PC-9 (cell line): ENCODE measurements at regions not wholly inside any gene's neighbourhood (a gene's known extent, or its start where the extent isn't known, plus 50 kb on each side); places are given as distances from the start of the nearest gene placed in this dataset.
"Not testable (repeated sequence)": the region's sequence is repeated elsewhere in the genome, so short reads cannot be mapped to it uniquely, and the experiment has no call there.

ENCODE experiments used
- BruUV-seq: library from RNA; stranded (reverse); fragments of 400-500 nt; replicated peaks from 2 replicates; lab custom pipeline; 2021; lab: Mats Ljungman, UMichigan
- CTCF ChIA-PET: fragments of 300-600 bp; sonication (Branson Sonifier 250); formaldehyde crosslinking; loops from one replicate; lab custom pipeline; 2022; ENCODE audit warnings: antibody characterized with exemption; lab: Charles Lee
- POLR2A ChIA-PET: fragments of 300-600 bp; sonication (Branson Sonifier 250); formaldehyde crosslinking; loops from one replicate; lab custom pipeline; 2022; ENCODE audit warnings: antibody characterized with exemption; ENCODE audit not compliant: unreplicated experiment; lab: Charles Lee
- DNase-seq, 2 experiments: peaks; one replicate each; pipeline versions ENCODE4 v3.0.0 to v3.0.0-alpha.2; 2015 to 2022; ENCODE audit warnings: mixed read lengths in 1 of 2
- H2AFZ ChIP-seq: fragments of 200-600 bp; sonication (generic); 2 replicates; pipeline ENCODE4 v1.8.1; 2017; ENCODE audit warnings: antibody characterized with exemption
- H3F3A ChIP-seq: fragments of 200-600 bp; sonication (generic); 2 replicates; pipeline ENCODE4 v1.8.1; 2017; ENCODE audit warnings: antibody characterized with exemption, mild to moderate bottlenecking, low read depth; ENCODE audit not compliant: insufficient read depth
- H3K27ac ChIP-seq: fragments of 200-600 bp; sonication (generic); 2 replicates; pipeline ENCODE4 v1.6.1; 2016; ENCODE audit warnings: mixed run types
- H3K27me3 ChIP-seq: fragments of 200-600 bp; sonication (generic); 2 replicates; pipeline ENCODE4 v1.6.1; 2016; ENCODE audit warnings: low read depth, mixed run types; ENCODE audit not compliant: insufficient read depth
- H3K36me3 ChIP-seq: fragments of 200-600 bp; sonication (generic); 2 replicates; pipeline ENCODE4 v1.6.1; 2016; ENCODE audit warnings: low read depth, mixed run types
- H3K4me1 ChIP-seq: fragments of 200-600 bp; sonication (generic); replicated peaks from 2 replicates; pipeline ENCODE4 v1.6.1; 2016; ENCODE audit warnings: mixed run types; ENCODE audit not compliant: insufficient read depth
- H3K4me2 ChIP-seq: fragments of 200-600 bp; sonication (generic); 2 replicates; pipeline ENCODE4 v1.6.1; 2017; ENCODE audit warnings: mixed run types
- H3K4me3 ChIP-seq: fragments of 200-600 bp; sonication (generic); 2 replicates; pipeline ENCODE4 v1.6.1; 2016; ENCODE audit warnings: mixed run types
- H3K79me2 ChIP-seq: fragments of 200-600 bp; sonication (generic); 2 replicates; pipeline ENCODE4 v1.6.1; 2017; ENCODE audit warnings: low read depth, mixed run types
- H3K9me2 ChIP-seq: fragments of 200-600 bp; sonication (generic); 2 replicates; pipeline ENCODE4 v1.8.1; 2017; ENCODE audit warnings: mild to moderate bottlenecking; ENCODE audit not compliant: insufficient read depth
- H3K9me3 ChIP-seq: fragments of 200-600 bp; sonication (generic); 2 replicates; pipeline ENCODE4 v1.8.1; 2016; ENCODE audit warnings: low read depth; ENCODE audit not compliant: insufficient read depth
- H4K20me1 ChIP-seq: fragments of 200-600 bp; sonication (generic); 2 replicates; pipeline ENCODE4 v1.8.1; 2017; ENCODE audit not compliant: insufficient read depth
- CTCF ChIP-seq: fragments of 200-600 bp; sonication (generic); conservative IDR thresholded peaks from 2 replicates; pipeline ENCODE4 v1.6.1; 2017; ENCODE audit warnings: mixed run types, antibody characterized with exemption, mild to moderate bottlenecking, moderate library complexity
- EZH2 ChIP-seq: fragments of 200-600 bp; sonication (generic); IDR thresholded peaks from 2 replicates; pipeline ENCODE4 v1.8.0; 2017; ENCODE audit warnings: antibody characterized with exemption, low read depth
- intact Hi-C: fragments of 100-400 bp; cut with micrococcal nuclease; formaldehyde crosslinking; loops from one replicate; pipeline ENCODE4 v1.10.0; 2022; ENCODE audit not compliant: unreplicated experiment

GRCh38 chr17:64732336-64733006 lies 70.4 kb upstream of the SMURF2 start:
- no peak for TF ChIP-seq CTCF
- no peak for TF ChIP-seq EZH2
- CTCF ChIA-PET = no interaction called here
- no peak overlapping the region for H3K4me2 ChIP-seq

GRCh38 chr17:64730023-64730422 lies 67.9 kb upstream of the SMURF2 start:
- POLR2A ChIA-PET, H3K27ac ChIP-seq, H3K4me3 ChIP-seq, H2AFZ ChIP-seq, H3K27me3 ChIP-seq, H3K9me3 ChIP-seq, H3K4me2 ChIP-seq, intact Hi-C loops, H4K20me1 ChIP-seq, CTCF ChIA-PET, H3K36me3 ChIP-seq, H3K79me2 ChIP-seq, H3F3A ChIP-seq, H3K9me2 ChIP-seq, DNase-seq, BruUV-seq, H3K4me1 ChIP-seq: not testable (repeated sequence)

More at GRCh38 chr17:64732336-64733006, 70.4 kb upstream of the SMURF2 start:
- no peak overlapping the region for H3K27ac ChIP-seq
- DNase-seq = peak in 1 of 2 experiments; percentile 58
- H3F3A ChIP-seq = 0 out of 2 replicates have a peak, but pooled peaks cover 2% of the 10 kb centered on the region
- H3K4me1 ChIP-seq = no peaks in the 10 kb centered on the region
- H4K20me1 ChIP-seq = no peaks in the 10 kb centered on the region
- no peaks in the 10 kb centered on the region for H3K9me2 ChIP-seq
- no peaks in the 10 kb centered on the region for H3K9me3 ChIP-seq
- H3K27me3 ChIP-seq = no peaks in the 10 kb centered on the region
- H3K79me2 ChIP-seq = no peaks in the 10 kb centered on the region
- POLR2A ChIA-PET = interaction anchor here (0.7 kb wide), 1 partner anchor 203 kb away, joined by 7 read pairs; no protein-coding TSS in a partner anchor
- no peaks in the 10 kb centered on the region for H3K36me3 ChIP-seq
- intact Hi-C loops = loop anchor here (2.0 kb wide), 1 partner anchor 70 kb away; the partner anchor contains the start of gene SMURF2
- no TSS peak for BruUV-seq
- no peak overlapping the region for H2AFZ ChIP-seq
- no peak overlapping the region for H3K4me3 ChIP-seq

GRCh38 chr17:64729201-64729600 lies 67.1 kb upstream of the SMURF2 start:
- no peaks in the 10 kb centered on the region for H3F3A ChIP-seq
- H2AFZ ChIP-seq = no peak overlapping the region
- H3K4me2 ChIP-seq = no peak overlapping the region
- no peaks in the 10 kb centered on the region for H3K27me3 ChIP-seq
- BruUV-seq = no TSS peak
- H3K36me3 ChIP-seq = no peaks in the 10 kb centered on the region
- TF ChIP-seq CTCF = no peak
- TF ChIP-seq EZH2 = no peak
- no peak overlapping the region for H3K4me3 ChIP-seq
- no peaks in the 10 kb centered on the region for H4K20me1 ChIP-seq
- no peaks in the 10 kb centered on the region for H3K9me2 ChIP-seq
- no peaks in the 10 kb centered on the region for H3K9me3 ChIP-seq
- POLR2A ChIA-PET = no interaction called here
- intact Hi-C loops = no loop called here
- H3K79me2 ChIP-seq = no peaks in the 10 kb centered on the region
- CTCF ChIA-PET = no interaction called here
- no peaks in the 10 kb centered on the region for H3K4me1 ChIP-seq
- H3K27ac ChIP-seq = no peak overlapping the region
- no peak for DNase-seq
